H1 (cell line): ENCODE measurements at regions not wholly inside any gene's neighbourhood (a gene's known extent, or its start where the extent isn't known, plus 50 kb on each side); places are given as distances from the start of the nearest gene placed in this dataset.

Source experiments
- HDAC6 ChIP-seq: IDR thresholded peaks from one replicate; pipeline ENCODE4 v1.7.1; 2012; ENCODE audit warnings: low read depth, mild to moderate bottlenecking, inconsistent platforms, low read length, moderate library complexity
- KDM1A ChIP-seq: fragments of 200-600, 300-600 bp; sonication (generic); IDR thresholded peaks from 2 replicates; pipeline ENCODE4 v1.7.1; 2016; ENCODE audit warnings: mild to moderate bottlenecking, low read length, borderline replicate concordance
- SIRT6 ChIP-seq: IDR thresholded peaks from one replicate; pipeline ENCODE4 v1.7.1; 2012; ENCODE audit warnings: low read length, inconsistent platforms
- SIX5 ChIP-seq: IDR thresholded peaks from 2 replicates; pipeline ENCODE4 v1.6.1; 2011; ENCODE audit warnings: mild to moderate bottlenecking, low read depth, low read length
- SUZ12 ChIP-seq: fragments of 200-600 bp; sonication (generic); IDR thresholded peaks from 2 replicates; pipeline ENCODE4 v1.6.1; 2012; ENCODE audit warnings: mild to moderate bottlenecking, inconsistent platforms, low read length, moderate library complexity, mixed read lengths
- ZNF274 ChIP-seq: IDR thresholded peaks from 2 replicates; pipeline ENCODE4 v1.7.0; 2012; ENCODE audit warnings: low read length, borderline replicate concordance; ENCODE audit errors: extremely low read depth
- TF ChIP-seq, protein P1 (sequence below): IDR thresholded peaks from 2 replicates; pipeline ENCODE4 v1.6.1; 2012; ENCODE audit warnings: inconsistent platforms

DNA sequence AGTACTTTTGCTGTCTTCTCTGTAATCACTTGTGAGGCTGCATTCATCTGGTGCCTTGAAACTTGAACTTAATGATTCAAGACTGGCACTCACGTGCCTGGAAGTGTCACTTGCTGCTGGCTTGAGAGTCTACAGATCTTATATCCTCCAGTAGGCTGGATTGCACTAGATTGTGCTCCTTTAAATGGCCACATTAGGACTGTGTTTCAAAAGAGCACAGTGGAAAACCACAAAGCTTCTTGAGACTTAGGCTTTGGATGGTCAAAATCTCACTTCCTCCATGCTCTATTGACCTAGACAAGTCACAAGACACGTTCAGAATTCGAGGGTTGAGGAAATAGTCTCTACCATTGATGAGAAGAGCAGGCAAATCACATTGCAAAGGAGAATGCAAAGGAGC is 1278.8 kb upstream of the MIR17HG start (continued):
- TF ChIP-seq HDAC6 (no peak), SIRT6 (no peak), SIX5 (no peak), KDM1A (no peak), ZNF274 (no peak), SUZ12 (no peak)
- TF ChIP-seq, protein P1, sequence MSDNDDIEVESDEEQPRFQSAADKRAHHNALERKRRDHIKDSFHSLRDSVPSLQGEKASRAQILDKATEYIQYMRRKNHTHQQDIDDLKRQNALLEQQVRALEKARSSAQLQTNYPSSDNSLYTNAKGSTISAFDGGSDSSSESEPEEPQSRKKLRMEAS, result no peak
